HCEC 1CT (cell line): ENCODE measurements at regions not wholly inside any gene's neighbourhood (a gene's known extent, or its start where the extent isn't known, plus 50 kb on each side); places are given as distances from the start of the nearest gene placed in this dataset.
"Not testable (repeated sequence)": the region's sequence is repeated elsewhere in the genome, so short reads cannot be mapped to it uniquely, and the experiment has no call there.

Experiments
- DNase-seq: peaks from one replicate; pipeline ENCODE4 v3.0.0-alpha.2; 2017

GRCh38 chr2:53257287-53257686 lies 510.3 kb upstream of the CHAC2 start:
- DNase-seq, result no peak

DNA sequence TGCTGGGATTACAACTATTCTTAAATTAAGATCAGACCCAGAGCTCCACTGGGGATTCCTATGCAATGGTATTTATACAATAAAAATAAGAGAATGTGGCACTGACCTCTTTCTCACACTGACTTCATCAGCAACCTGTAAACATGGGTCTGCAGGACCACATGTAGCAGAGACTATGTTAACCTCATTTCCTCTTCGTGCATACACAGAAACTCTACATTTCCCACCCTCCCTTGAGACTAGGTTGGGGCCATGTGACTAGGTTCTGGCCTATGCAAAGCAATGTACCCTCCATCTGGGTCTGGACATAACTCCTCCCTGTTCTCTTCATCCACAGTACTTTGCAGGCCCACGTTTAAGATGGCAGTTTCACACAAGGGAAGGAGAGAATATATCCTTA lies 514.4 kb upstream of the CHAC2 start:
- no peak for DNase-seq

DNA sequence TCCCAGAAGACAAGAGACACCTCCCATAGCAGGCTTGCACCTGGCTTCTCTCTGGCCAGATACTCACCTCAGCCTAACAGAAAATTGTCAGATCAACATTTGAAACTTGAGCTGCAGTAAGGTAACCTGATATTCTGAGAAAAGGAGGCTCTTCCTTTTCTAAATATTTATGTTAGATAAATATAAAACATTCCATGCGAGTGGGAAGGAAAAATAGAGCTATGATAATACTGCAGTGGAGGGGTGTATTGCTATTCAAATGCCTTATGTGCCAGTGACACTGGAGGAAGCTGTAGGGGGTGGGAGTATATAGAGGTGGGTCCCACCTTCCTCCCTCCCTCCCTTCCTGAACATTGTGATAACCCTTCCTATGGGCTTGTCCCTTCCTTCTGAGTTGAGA lies 515.5 kb upstream of the CHAC2 start:
- no peak for DNase-seq

DNA sequence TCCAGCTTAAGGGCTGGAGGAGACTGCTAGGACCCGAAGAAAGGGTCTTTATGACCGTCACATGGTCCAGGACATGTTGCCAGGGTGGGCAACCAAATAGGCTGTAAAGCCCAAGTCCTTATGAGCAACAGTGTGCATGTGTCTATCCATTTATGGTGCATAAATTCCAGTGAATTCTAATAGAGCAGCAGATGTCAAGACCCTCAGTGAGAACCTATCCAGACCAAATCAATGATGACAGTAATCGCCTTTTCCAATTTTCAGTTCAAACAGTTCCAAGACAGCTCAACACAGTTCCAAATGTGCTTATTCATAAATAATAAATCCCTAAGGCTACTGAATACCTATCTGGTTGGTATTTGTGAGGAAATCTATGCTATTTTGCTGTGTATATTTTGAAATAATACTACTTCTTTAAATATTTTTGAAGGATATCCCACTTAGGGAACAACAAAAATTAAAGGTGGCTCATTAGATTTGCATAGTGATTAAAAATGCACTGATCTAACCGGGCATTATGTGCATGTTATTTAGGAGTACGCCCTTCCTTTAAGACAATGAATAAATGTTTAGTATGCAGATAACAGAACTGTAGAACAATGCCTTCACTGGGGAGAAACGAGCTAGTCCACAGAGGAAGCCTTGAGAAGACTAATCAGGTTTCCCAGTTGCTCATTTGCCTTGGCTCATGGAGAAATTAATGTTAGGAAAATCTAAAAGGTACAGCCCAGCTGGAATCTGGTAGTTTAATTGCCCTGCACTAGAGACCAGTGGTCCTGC lies 519.5 kb upstream of the CHAC2 start:
- DNase-seq, result no peak

- DNase-seq, result no peak
Observed at GRCh38 chr2:53243430-53243829, 524.2 kb upstream of the CHAC2 start.

GRCh38 chr2:53242090-53242489 lies 525.5 kb upstream of the CHAC2 start:
- no peak for DNase-seq

DNA sequence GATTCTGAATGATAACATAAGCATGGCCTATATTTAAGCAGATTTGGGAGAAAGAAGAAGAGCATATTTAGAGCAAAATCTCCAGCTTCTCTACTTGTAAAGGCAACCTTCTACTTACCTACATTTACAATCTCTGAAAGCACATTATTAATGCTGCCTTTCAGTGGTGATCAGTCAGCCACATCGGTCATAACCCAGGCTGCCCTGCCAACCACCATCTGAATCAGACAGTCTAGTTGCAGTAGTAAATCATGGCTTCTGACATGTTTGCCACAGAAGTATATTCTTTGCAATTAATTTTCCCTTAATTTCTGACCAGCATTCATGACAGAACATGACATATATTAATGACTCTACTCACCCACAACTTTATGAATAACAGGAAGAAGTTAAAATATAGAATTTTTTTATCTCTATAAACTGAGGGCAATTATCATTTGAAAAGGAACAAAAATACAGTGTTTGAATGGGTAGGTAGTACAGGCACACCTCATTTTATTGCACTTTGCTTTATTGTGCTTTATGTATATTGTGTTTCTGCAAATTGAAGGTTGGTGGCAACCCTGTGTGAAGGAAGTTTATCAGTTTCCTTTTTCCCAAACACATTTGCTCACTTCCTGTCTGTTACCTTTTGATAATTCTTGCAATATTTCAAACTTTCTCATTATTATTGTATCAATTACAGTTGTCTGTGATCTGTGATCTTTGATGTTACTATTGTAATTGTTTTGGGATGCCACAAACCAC lies 531.6 kb upstream of the CHAC2 start:
- no peak for DNase-seq

DNA sequence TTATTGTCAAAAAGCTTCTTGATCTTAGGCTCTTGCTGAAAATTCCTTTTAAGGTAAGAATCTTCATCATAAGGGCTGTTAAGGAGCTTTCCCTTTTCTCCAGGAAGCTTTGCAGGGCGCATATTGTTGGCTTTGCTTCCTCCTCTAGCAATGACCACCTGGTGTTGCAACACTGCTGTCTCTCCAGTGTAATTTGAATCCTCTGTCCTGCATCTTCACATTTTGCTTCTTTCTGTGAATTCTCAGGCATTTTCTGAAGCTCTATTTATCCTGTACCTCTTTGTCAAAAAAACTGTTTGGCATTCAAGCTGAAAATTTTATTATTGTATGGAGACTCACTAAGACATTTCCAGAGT lies 533.1 kb upstream of the CHAC2 start:
- peak; percentile 55 for DNase-seq

DNA sequence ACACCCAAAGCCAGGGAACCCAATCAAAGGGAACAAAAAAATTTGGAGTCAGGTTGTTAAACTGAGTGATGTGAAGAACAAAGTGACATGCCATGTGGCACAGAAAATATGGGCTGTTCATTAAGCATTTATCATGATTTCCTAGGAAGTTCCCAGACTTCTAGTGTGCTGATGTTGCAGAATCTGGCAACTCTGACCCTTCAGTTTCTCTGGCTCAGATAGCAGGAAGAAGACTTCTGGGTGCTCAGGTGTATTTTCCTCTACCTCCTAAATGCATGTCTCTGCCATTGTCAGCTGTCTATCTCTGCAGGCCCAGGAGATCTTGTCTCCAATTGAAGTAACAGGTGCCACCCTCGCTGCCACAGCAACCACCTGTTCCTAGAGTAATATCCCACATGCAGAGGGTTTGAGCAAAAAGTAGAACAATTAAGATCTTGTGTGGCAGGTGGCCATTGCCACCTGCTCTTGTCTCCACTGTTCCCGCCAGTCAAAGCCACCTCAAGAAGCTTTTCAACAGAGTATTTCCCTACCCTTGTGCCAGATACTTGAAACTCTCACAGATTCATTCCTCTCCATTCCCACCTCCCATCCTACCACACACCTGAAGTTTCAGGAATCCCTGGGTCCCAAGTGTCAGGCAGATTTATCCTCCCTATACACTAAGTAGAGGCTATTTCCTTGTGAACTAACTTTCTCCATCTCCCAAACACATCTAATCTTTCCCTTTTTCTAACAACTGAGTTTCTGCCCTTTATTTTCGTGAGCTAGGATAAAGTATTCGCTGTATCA lies 533.7 kb upstream of the CHAC2 start:
- no peak for DNase-seq

DNA sequence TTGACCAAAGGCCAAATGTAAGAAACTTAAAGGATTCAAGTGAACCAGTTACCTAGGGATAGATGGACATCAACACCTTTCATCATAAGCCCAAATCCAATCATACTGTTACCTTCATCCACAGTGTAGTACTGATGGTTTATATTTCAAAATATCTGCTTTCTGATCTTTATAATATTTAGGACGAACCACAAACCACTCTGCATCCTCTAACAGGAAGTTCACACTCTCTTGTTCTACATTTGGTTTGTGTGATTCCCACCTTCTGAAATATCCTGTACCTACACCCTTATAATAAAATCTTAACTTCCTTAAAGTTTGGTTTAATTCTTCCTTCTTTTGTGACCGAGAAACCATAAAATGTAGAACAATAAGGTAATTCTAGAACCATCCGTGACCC lies 535.7 kb upstream of the CHAC2 start:
- DNase-seq, result no peak

DNA sequence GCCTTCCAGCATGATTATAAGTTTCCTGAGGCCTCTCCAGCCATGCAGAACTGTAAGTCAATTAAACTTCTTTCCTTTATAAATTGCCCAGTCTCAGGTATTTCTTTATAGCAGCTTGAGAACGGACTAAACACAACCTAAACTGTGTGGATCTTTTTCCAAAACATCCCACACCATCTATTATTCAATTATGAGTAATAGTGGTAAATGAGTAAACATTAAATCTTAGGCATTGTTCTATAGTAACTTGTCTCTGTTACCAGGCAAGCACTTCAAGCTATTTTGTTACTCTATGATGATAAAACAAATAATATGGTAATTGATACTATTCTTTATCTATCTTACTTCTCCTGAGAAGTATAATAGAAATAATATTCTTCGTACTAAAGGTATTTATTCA lies 536.9 kb upstream of the CHAC2 start:
- DNase-seq, result no peak

- DNase-seq, result no peak
Observed at GRCh38 chr2:53227535-53227934, 540.1 kb upstream of the CHAC2 start.

- DNase-seq, result no peak
Observed at GRCh38 chr2:53220969-53221368, 546.6 kb upstream of the CHAC2 start.

DNA sequence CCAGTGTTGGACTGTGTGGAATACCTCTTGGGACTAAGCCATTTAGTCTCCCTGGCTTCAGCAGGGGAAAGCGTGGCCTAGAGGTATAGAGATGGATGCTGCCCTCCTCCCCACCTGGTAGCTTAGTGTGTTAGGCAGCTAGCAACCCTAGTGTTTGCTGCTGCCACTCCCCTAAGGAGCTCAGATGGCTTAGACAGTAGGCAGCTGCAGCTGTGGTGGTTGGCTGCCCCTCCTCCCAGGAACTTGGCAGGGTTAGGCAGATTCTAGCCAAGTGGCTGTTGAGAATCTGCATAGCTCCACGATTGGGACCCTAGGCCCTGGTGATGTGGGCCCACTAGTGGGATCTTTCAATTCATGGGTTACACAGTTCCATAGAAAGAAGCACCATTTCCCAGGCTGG lies 550.4 kb upstream of the CHAC2 start:
- no peak for DNase-seq

DNA sequence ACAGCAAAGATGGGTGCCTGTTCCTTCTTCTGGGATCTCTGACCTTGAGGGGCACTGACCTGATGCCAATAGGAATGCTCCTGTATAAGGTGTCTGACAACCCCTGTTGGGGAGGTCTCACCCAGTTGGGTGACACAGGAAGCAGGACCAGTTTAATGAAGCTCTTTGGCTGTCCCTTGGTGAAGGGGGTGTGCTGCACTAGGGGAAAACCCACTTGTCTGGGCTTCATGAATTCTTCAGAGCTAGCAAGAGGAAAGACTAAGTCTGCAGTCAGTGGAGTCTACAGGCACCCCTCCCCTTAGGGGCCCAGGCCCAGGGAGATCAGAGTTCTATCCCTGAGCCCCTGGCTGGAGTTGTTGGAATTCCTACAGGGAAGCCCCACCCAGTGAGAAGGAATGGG lies 550.8 kb upstream of the CHAC2 start:
- no peak for DNase-seq

DNA sequence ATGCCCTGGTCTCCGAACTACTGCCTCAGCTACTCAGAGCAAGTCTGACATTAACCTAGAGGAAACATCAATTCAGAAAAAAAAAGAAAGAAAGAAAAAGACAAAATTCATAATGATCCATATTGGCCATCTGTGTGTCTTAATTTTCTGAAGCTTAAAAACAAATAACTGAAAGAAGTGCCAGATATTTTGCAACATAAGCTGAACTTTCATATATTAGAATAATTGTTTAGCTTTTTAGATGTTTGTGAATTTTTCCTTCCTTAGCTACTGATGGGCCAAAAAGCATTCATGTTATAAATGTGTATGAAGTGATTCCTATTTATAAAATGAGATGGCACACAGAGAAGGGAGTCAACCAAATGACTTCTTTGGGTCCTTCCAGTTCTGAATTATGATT lies 555.0 kb upstream of the CHAC2 start:
- no peak for DNase-seq

DNA sequence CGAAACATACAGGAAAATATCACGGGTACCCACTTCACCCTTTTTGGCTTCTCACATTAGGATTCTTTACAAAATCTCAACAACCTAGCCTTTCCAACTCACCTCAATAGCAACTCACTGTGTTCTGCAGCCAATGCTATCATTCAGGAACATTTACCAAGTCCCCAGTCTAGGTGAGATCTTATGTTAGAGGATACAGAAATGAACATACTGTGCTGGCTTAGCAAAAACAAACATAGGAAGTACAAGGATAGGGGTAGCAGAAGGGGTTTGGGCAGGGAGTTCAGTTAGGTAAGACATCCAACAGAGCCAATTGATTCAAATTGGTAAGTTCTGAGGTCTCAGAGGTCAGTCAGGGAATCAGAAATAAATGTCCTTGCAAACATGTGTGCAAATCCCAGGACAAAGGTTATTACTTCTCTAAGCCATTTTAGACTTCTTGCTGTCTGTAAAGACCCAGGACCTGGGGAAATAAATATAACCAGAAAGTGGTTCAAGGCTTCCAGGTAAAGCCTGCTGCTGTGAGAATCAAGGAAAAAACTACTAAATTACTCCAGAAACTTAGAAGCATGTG lies 556.3 kb upstream of the CHAC2 start:
- DNase-seq, result no peak

DNA sequence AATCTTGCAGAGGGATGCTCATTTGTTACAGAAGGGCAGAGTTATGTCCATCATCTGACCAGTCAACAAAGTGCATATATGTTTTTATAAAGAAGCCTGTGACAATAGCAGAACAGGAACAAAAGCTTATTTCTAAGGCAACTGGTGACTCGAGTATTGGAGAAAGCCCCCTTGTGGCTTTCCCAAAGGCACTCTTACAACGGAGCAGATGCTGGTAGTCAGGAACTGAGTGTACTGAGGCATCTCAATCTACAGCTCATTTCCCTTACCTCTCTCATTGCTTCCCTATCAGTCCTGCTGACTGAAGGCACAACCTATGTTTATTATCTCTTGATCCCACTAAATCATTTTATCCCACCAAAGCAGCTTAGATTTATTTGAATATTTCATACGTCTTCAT lies 557.1 kb upstream of the CHAC2 start:
- peak; percentile 26 for DNase-seq

DNA sequence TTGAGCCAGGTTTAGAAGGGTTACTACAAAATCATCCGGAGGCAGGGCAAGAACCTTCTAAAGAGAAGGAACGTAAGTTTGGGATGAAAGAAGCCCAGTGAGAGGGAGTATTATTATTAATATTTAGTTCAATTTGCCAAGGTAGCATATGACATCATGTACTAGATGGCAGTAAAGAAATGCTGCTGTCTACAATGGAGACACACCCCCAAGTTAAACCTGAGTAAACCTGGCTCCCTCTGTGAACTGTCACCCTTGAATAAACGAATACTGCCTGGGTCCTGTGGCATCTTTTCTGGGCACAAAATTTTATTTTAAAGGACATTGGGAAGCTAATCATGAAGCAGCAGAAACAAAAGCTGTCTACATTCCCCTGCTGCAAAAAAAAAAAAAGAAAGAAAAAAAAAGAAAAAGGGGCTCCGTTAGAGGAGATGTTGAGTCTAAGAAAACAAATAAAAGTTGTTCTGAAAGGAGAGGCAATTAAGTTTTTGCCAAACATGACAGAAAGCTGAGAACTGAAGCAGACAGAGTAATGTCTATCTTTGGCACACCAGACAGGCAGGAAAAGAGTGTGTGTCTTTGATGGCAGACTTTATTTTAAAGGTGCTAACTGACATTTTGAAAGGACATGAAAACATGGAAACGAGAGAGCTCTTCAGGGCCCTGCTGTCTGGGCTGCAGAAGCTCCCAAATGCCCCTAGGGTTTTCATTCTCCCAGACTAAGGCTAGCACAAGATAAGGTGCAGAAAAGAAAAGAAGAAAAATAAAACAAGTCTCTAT lies 557.7 kb upstream of the CHAC2 start:
- no peak for DNase-seq

GRCh38 chr2:53208815-53209214 lies 558.8 kb upstream of the CHAC2 start:
- DNase-seq, result no peak

- DNase-seq, result not testable (repeated sequence)
Observed at GRCh38 chr2:53206226-53206625, 561.4 kb upstream of the CHAC2 start.

- peak; percentile 64 for DNase-seq
Observed at GRCh38 chr2:53202063-53202462, 565.5 kb upstream of the CHAC2 start.

- no peak for DNase-seq
Observed at GRCh38 chr2:53200072-53200471, 567.5 kb upstream of the CHAC2 start.
